AG09309 (cell line): ENCODE measurements at regions not wholly inside any gene's neighbourhood (a gene's known extent, or its start where the extent isn't known, plus 50 kb on each side); places are given as distances from the start of the nearest gene placed in this dataset.
"Not testable (repeated sequence)": the region's sequence is repeated elsewhere in the genome, so short reads cannot be mapped to it uniquely, and the experiment has no call there.

Source experiments
- DNase-seq: peaks from one replicate; pipeline ENCODE4 v3.0.0-alpha.2; 2010; ENCODE audit warnings: low read depth
- H3K4me3 ChIP-seq: 2 replicates; pipeline ENCODE4 v1.5.1; 2011; ENCODE audit warnings: mild to moderate bottlenecking, low read depth, low read length, moderate library complexity; ENCODE audit not compliant: control insufficient read depth
- CTCF ChIP-seq: IDR thresholded peaks from 2 replicates; pipeline ENCODE4 v1.5.1; 2011; ENCODE audit warnings: mild to moderate bottlenecking, low read depth, low read length, inconsistent platforms; ENCODE audit not compliant: insufficient read depth, control insufficient read depth; ENCODE audit errors: missing control alignments

GRCh38 chr3:106512846-106513245 is 644.0 kb upstream of the CBLB start:
- DNase-seq: no peak
- no peak for TF ChIP-seq CTCF
- H3K4me3 ChIP-seq: no peak overlapping the region

- no peak for TF ChIP-seq CTCF
- no peak for DNase-seq
- H3K4me3 ChIP-seq: no peak overlapping the region
Measured at GRCh38 chr3:106514431-106514830, 645.6 kb upstream of the CBLB start.

GRCh38 chr3:106518516-106518915 is 649.7 kb upstream of the CBLB start:
- DNase-seq: peak; percentile 24
- H3K4me3 ChIP-seq: no peak overlapping the region
- no peak for TF ChIP-seq CTCF

GRCh38 chr3:106522397-106522796 is 653.6 kb upstream of the CBLB start:
- H3K4me3 ChIP-seq: no peak overlapping the region
- no peak for TF ChIP-seq CTCF
- DNase-seq: no peak

GRCh38 chr3:106528932-106529331 is 660.1 kb upstream of the CBLB start:
- DNase-seq: no peak
- TF ChIP-seq CTCF: no peak
- no peak overlapping the region for H3K4me3 ChIP-seq

- no peak for TF ChIP-seq CTCF
- DNase-seq: no peak
- H3K4me3 ChIP-seq: no peak overlapping the region
Measured at GRCh38 chr3:106529738-106530137, 660.9 kb upstream of the CBLB start.

- no peak for TF ChIP-seq CTCF
- DNase-seq: no peak
- H3K4me3 ChIP-seq: no peak overlapping the region
Measured at GRCh38 chr3:106530367-106530766, 661.6 kb upstream of the CBLB start.

- H3K4me3 ChIP-seq, DNase-seq: not testable (repeated sequence)
Measured at GRCh38 chr3:106531771-106532329, 663.0 kb upstream of the CBLB start.
